Endothelial cell of umbilical vein (primary cell): ENCODE measurements at regions not wholly inside any gene's neighbourhood (a gene's known extent, or its start where the extent isn't known, plus 50 kb on each side); places are given as distances from the start of the nearest gene placed in this dataset.

Experiments
- BruUV-seq: library from RNA; stranded (reverse); fragments of 400-500 nt; replicated peaks from 2 replicates; lab custom pipeline; 2021; lab: Mats Ljungman, UMichigan
- CTCF ChIA-PET: fragments of 300-600, 350-600 bp; sonication (Branson Sonifier 250); formaldehyde crosslinking; loops from one replicate; lab custom pipeline; 2021; ENCODE audit warnings: antibody characterized with exemption, inconsistent platforms; lab: Charles Lee
- POLR2A ChIA-PET: fragments of 300-600, 350-600 bp; sonication (Branson Sonifier 250); formaldehyde crosslinking; loops from one replicate; lab custom pipeline; 2021; ENCODE audit warnings: antibody characterized with exemption, inconsistent platforms; lab: Charles Lee
- DNase-seq: peaks from one replicate; pipeline ENCODE4 v3.0.0-alpha.2; 2011; ENCODE audit warnings: low read depth, low spot score
- FAIRE-seq: peaks from 2 replicates; lab custom pipeline; 2011; peaks lifted over from hg19 to GRCh38; lab: Jason Lieb, UNC
- H2AFZ ChIP-seq: 2 replicates; pipeline ENCODE4 v1.6.0; 2012; ENCODE audit warnings: low read depth, low read length, control low read depth, inconsistent platforms
- H3K27ac ChIP-seq: 2 replicates; pipeline ENCODE4 v1.5.1; 2011; ENCODE audit warnings: low read depth, mild to moderate bottlenecking, control low read depth, low read length, moderate library complexity; ENCODE audit not compliant: insufficient read depth
- H3K27me3 ChIP-seq, 2 experiments: 2 replicates each; pipeline versions ENCODE4 v1.6.0 to v1.6.1; 2011; ENCODE audit warnings: low read length in 2 of 2, mixed read lengths in 1 of 2; ENCODE audit not compliant: control insufficient read depth in 2 of 2, insufficient read depth in 2 of 2
- H3K36me3 ChIP-seq, 2 experiments: 2 replicates in 1 of 2; 3 replicates in 1 of 2; pipeline ENCODE4 v1.5.1; 2011; ENCODE audit warnings: low read length in 2 of 2, mild to moderate bottlenecking in 1 of 2, moderate library complexity in 1 of 2; ENCODE audit not compliant: control insufficient read depth in 2 of 2, insufficient read depth in 2 of 2; ENCODE audit errors: extremely low read depth in 1 of 2
- H3K4me1 ChIP-seq: 3 replicates; pipeline ENCODE4 v1.5.1; 2011; ENCODE audit warnings: mild to moderate bottlenecking, low read length; ENCODE audit not compliant: control insufficient read depth, insufficient read depth; ENCODE audit errors: extremely low read depth
- H3K4me2 ChIP-seq: 2 replicates; pipeline ENCODE4 v1.6.1; 2011; ENCODE audit warnings: low read length, control low read depth, mixed read lengths; ENCODE audit not compliant: insufficient read depth
- H3K4me3 ChIP-seq, 3 experiments: fragments of 200-600 bp in 1 of 3; sonication (generic), shearing (Covaris generic) in 1 of 3; replicated peaks in 1 of 3; 2 replicates each; pipeline ENCODE4 v1.5.1; 2011 to 2016; ENCODE audit warnings: control low read depth in 3 of 3, low read length in 3 of 3, mild to moderate bottlenecking in 2 of 3, inconsistent platforms in 1 of 3, low read depth in 1 of 3, moderate library complexity in 1 of 3; ENCODE audit not compliant: insufficient read depth in 1 of 3
- H3K79me2 ChIP-seq: 2 replicates; pipeline ENCODE4 v1.6.0; 2012; ENCODE audit warnings: low read length, inconsistent platforms; ENCODE audit not compliant: control insufficient read depth, insufficient read depth
- H3K9ac ChIP-seq: replicated peaks from 2 replicates; pipeline ENCODE3; 2011; ENCODE audit warnings: low read length, control low read depth; ENCODE audit not compliant: insufficient read depth; ENCODE audit errors: extremely low read depth
- H3K9me1 ChIP-seq: replicated peaks from 3 replicates; pipeline ENCODE4 v1.6.0; 2011; ENCODE audit warnings: mild to moderate bottlenecking, low read length; ENCODE audit not compliant: control insufficient read depth, insufficient read depth; ENCODE audit errors: extremely low read depth
- H3K9me3 ChIP-seq: replicated peaks from 2 replicates; pipeline ENCODE4 v1.5.1; 2012; ENCODE audit warnings: low read length, inconsistent platforms; ENCODE audit not compliant: control insufficient read depth, insufficient read depth
- H4K20me1 ChIP-seq: replicated peaks from 2 replicates; pipeline ENCODE3; 2011; ENCODE audit warnings: mild to moderate bottlenecking, low read length; ENCODE audit not compliant: control insufficient read depth, insufficient read depth; ENCODE audit errors: extremely low read depth
- EZH2 ChIP-seq: IDR thresholded peaks from 2 replicates; pipeline ENCODE4 v1.6.1; 2012; ENCODE audit warnings: borderline replicate concordance, low read depth, mild to moderate bottlenecking, moderate library complexity, low read length, inconsistent platforms; ENCODE audit not compliant: severe bottlenecking
- FOS ChIP-seq: IDR thresholded peaks from 2 replicates; pipeline ENCODE4 v1.6.1; 2011; ENCODE audit warnings: mild to moderate bottlenecking, low read length, moderate library complexity, borderline replicate concordance; ENCODE audit not compliant: insufficient read depth
- GATA2 ChIP-seq: IDR thresholded peaks from 2 replicates; pipeline ENCODE4 v1.7.0; 2011; ENCODE audit warnings: low read depth, mild to moderate bottlenecking, moderate library complexity, mixed read lengths, low read length; ENCODE audit not compliant: insufficient read length, insufficient read depth
- JUN ChIP-seq: IDR thresholded peaks from 2 replicates; pipeline ENCODE4 v1.6.1; 2011; ENCODE audit warnings: borderline replicate concordance, low read depth; ENCODE audit not compliant: insufficient read length, insufficient read depth
- MYC ChIP-seq: IDR thresholded peaks from one replicate; pipeline ENCODE4 v1.6.1; 2011; ENCODE audit warnings: mild to moderate bottlenecking, low read depth, low read length
- POLR2A ChIP-seq: IDR thresholded peaks from 2 replicates; pipeline ENCODE4 v1.6.1; 2012; ENCODE audit warnings: low read depth, mild to moderate bottlenecking, control low read depth, low read length
- POLR2AphosphoS5 ChIP-seq: IDR thresholded peaks from 2 replicates; pipeline ENCODE4 v1.6.1; 2012; ENCODE audit warnings: low read depth, mild to moderate bottlenecking, control low read depth, low read length, moderate library complexity; ENCODE audit not compliant: insufficient read depth
- dilution Hi-C: fragments of 300-500 bp; cut with MboI; formaldehyde crosslinking; loops from one replicate; pipeline ENCODE4 v1.15.0; 2019; ENCODE audit warnings: low sequenced_read_pairs; ENCODE audit not compliant: extremely low pct_ligation_motif_present
- intact Hi-C: fragments of 100-400 bp; cut with micrococcal nuclease; formaldehyde crosslinking; loops from one replicate; pipeline ENCODE4 v1.10.0; 2022
- TF ChIP-seq, protein P1 (sequence below), 2 donors: IDR thresholded peaks; 1 replicate in 1 of 2; 2 replicates in 1 of 2; pipeline ENCODE4 v1.5.1; 2011; ENCODE audit warnings: low read length in 2 of 2, mild to moderate bottlenecking in 2 of 2, moderate library complexity in 2 of 2, control low read depth in 1 of 2, inconsistent platforms in 1 of 2, low read depth in 1 of 2; ENCODE audit not compliant: insufficient read depth in 1 of 2; ENCODE audit errors: extremely low read depth in 1 of 2
- TF ChIP-seq, protein P2 (sequence below): IDR thresholded peaks from 2 replicates; pipeline ENCODE4 v1.6.1; 2011; ENCODE audit not compliant: insufficient read depth, insufficient read length

DNA sequence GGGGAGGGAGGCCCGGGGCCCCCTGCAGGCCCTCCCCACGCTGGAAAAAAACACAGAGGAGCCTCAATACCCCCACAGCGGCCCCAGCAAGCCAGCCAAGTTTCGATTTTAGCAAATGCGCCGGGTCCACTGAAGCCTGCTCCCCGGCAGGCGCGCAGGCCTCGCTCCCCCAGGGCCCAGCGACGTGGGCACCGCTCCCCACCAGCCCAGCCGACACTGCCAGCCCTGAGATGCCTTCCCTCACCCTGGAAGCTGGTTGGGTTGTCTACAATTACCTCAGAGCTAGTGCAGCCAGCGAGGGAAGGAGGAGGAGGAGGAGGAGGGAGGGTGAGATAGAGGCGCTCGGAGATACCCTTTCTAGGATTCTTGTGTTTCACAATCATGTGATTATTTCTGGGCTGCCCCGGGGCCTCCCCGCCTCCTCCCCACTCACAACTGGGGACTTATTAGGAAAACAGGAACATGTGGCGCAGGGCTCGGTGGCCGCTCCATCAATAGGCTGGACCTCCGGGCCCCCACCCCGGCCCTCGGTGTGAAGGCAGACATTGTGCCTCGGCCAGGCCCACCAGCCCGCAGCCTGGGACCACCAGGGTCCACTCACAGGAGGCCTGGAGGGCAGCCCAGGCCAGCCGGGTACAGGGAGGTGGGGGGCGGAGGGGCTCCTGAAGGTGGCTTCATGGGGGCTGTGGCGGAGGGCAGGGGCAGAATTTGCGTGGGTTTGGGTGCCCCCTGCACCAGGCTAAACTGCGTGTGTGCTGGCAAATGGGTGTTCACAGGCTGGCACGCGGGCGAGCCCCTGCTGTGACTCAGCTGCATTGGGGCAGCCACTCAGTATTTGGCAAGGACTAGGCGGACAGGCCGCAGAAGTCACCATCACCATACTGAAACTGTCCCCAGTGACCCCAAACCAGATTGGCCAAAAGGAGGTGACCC lies 109.9 kb downstream of the NCOR2 start:
- DNase-seq, result no peak
- Histone ChIP-seq H3K36me3 (peaks cover 0 to 10% of the 10 kb centered on the region in 2 experiments), H3K4me1 (peaks cover 25% of the 10 kb centered on the region), H3K79me2 (no peaks in the 10 kb centered on the region), H3K27ac (no peak overlapping the region), H3K9me1 (no peaks in the 10 kb centered on the region), H4K20me1 (no peaks in the 10 kb centered on the region), H3K4me3 (no peak overlapping the region), H3K4me2 (no peak overlapping the region), H3K9ac (no peak overlapping the region), H3K9me3 (no peaks in the 10 kb centered on the region), H2AFZ (no peak overlapping the region), H3K27me3 (no peaks in the 10 kb centered on the region)
- POLR2A ChIA-PET, result no interaction called here
- CTCF ChIA-PET, result no interaction called here
- no peak for FAIRE-seq
- TF ChIP-seq JUN (no peak), EZH2 (no peak), POLR2AphosphoS5 (no peak), FOS (no peak), GATA2 (no peak), MYC (no peak), POLR2A (no peak)
- TF ChIP-seq, protein P1, sequence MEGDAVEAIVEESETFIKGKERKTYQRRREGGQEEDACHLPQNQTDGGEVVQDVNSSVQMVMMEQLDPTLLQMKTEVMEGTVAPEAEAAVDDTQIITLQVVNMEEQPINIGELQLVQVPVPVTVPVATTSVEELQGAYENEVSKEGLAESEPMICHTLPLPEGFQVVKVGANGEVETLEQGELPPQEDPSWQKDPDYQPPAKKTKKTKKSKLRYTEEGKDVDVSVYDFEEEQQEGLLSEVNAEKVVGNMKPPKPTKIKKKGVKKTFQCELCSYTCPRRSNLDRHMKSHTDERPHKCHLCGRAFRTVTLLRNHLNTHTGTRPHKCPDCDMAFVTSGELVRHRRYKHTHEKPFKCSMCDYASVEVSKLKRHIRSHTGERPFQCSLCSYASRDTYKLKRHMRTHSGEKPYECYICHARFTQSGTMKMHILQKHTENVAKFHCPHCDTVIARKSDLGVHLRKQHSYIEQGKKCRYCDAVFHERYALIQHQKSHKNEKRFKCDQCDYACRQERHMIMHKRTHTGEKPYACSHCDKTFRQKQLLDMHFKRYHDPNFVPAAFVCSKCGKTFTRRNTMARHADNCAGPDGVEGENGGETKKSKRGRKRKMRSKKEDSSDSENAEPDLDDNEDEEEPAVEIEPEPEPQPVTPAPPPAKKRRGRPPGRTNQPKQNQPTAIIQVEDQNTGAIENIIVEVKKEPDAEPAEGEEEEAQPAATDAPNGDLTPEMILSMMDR (IDR thresholded peaks at IDR 0.05; ENCODE audit: extremely low read depth in 1 of 2, insufficient read depth in 1 of 2, low read depth in 1 of 2, low read length in 2 of 2), result no peak
- TF ChIP-seq, protein P2, sequence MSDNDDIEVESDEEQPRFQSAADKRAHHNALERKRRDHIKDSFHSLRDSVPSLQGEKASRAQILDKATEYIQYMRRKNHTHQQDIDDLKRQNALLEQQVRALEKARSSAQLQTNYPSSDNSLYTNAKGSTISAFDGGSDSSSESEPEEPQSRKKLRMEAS, result no peak
- BruUV-seq, result no TSS peak
- intact Hi-C loops (no loop called here), dilution Hi-C loops (no loop called here)
